A673 (cell line): ENCODE measurements at regions not wholly inside any gene's neighbourhood (a gene's known extent, or its start where the extent isn't known, plus 50 kb on each side); places are given as distances from the start of the nearest gene placed in this dataset.
A peak's percentile ranks its signal among the peaks of the same experiment; 100 is the strongest.

Experiments used
- BruUV-seq: library from RNA; stranded (reverse); fragments of 400-500 nt; replicated peaks from 2 replicates; lab custom pipeline; 2021; lab: Mats Ljungman, UMichigan
- CTCF ChIA-PET: fragments of 300-600 bp; sonication (Branson Sonifier 250); formaldehyde crosslinking; loops from one replicate; lab custom pipeline; 2022; ENCODE audit warnings: antibody characterized with exemption; lab: Charles Lee
- POLR2A ChIA-PET: fragments of 300-600 bp; sonication (Branson Sonifier 250); formaldehyde crosslinking; loops from one replicate; lab custom pipeline; 2022; ENCODE audit warnings: antibody characterized with exemption; ENCODE audit not compliant: low non-redundant PET; lab: Charles Lee
- DNase-seq: peaks from one replicate; pipeline ENCODE4 v3.0.0-alpha.2; 2015; ENCODE audit warnings: low spot score
- H3K27ac ChIP-seq: fragments of 200-600 bp; sonication (generic); 2 replicates; pipeline ENCODE4 v1.5.1; 2016; ENCODE audit warnings: mixed run types, low read depth, mild to moderate bottlenecking, mixed read lengths, antibody characterized with exemption, low read length; ENCODE audit not compliant: poor library complexity, severe bottlenecking
- H3K27me3 ChIP-seq: fragments of 200-600 bp; sonication (generic); replicated peaks from 2 replicates; pipeline ENCODE4 v1.6.1; 2017; ENCODE audit warnings: mixed run types, low read depth, mild to moderate bottlenecking, mixed read lengths, antibody characterized with exemption, low read length; ENCODE audit not compliant: insufficient read depth, poor library complexity
- H3K36me3 ChIP-seq: fragments of 200-600 bp; sonication (generic); 2 replicates; pipeline ENCODE4 v1.6.1; 2016; ENCODE audit warnings: mixed run types, mild to moderate bottlenecking, mixed read lengths, antibody characterized with exemption, low read length; ENCODE audit not compliant: insufficient read depth, poor library complexity, severe bottlenecking
- H3K4me1 ChIP-seq: fragments of 200-600 bp; sonication (generic); 2 replicates; pipeline ENCODE4 v1.6.1; 2017; ENCODE audit warnings: mixed run types, mild to moderate bottlenecking, mixed read lengths, antibody characterized with exemption, low read length; ENCODE audit not compliant: insufficient read depth, poor library complexity, severe bottlenecking
- H3K4me3 ChIP-seq: fragments of 200-600 bp; sonication (generic); 2 replicates; pipeline ENCODE4 v1.5.1; 2016; ENCODE audit warnings: low read depth, mixed run types, mild to moderate bottlenecking, mixed read lengths, low read length; ENCODE audit not compliant: poor library complexity, severe bottlenecking
- H3K9me3 ChIP-seq: fragments of 200-600 bp; sonication (generic); 2 replicates; pipeline ENCODE4 v1.6.1; 2016; ENCODE audit warnings: mixed run types, low read depth, mild to moderate bottlenecking, mixed read lengths, antibody characterized with exemption, low read length; ENCODE audit not compliant: poor library complexity, severe bottlenecking
- EZH2 ChIP-seq: fragments of 200-600 bp; sonication (generic); IDR thresholded peaks from 2 replicates; pipeline ENCODE4 v1.6.1; 2017; ENCODE audit warnings: borderline replicate concordance, low read depth, mild to moderate bottlenecking, mixed read lengths, antibody characterized with exemption, low read length; ENCODE audit not compliant: poor library complexity, severe bottlenecking
- intact Hi-C: fragments of 100-400 bp; cut with micrococcal nuclease; formaldehyde crosslinking; loops from one replicate; pipeline ENCODE4 v1.10.0; 2022; ENCODE audit not compliant: unreplicated experiment
- TF ChIP-seq, protein P1 (sequence below): fragments of 300-800, 200-600 bp; sonication (generic); conservative IDR thresholded peaks from 2 replicates; pipeline ENCODE4 v1.5.1; 2017; ENCODE audit warnings: low read depth, mild to moderate bottlenecking, antibody characterized with exemption, low read length, moderate library complexity, mixed read lengths

DNA sequence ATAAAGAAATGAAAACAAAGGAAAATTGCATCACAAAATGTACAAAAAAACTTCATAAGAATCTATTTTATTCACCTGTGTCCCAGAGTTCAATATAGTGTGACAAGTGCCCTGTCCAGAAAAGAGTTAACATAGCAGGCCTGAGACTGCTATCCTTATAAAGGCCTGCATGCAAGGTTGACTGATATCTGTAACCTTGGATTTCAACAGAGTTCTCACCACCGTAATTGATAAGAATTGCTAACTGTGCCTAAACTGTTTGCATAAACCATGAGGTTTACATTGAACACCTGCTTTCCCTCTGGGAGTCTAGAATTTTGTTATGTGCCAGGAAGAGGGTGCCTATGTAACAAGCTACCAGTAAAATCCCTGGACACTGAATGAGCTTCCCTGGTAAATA is 461.7 kb upstream of the DPH6 start:
- Histone ChIP-seq H3K4me1 (no peaks in the 10 kb centered on the region), H3K27ac (no peak overlapping the region), H3K4me3 (no peak overlapping the region), H3K36me3 (no peaks in the 10 kb centered on the region), H3K27me3 (no peaks in the 10 kb centered on the region), H3K9me3 (peaks cover 14% of the 10 kb centered on the region)
- DNase-seq = no peak
- TF ChIP-seq, protein P1, sequence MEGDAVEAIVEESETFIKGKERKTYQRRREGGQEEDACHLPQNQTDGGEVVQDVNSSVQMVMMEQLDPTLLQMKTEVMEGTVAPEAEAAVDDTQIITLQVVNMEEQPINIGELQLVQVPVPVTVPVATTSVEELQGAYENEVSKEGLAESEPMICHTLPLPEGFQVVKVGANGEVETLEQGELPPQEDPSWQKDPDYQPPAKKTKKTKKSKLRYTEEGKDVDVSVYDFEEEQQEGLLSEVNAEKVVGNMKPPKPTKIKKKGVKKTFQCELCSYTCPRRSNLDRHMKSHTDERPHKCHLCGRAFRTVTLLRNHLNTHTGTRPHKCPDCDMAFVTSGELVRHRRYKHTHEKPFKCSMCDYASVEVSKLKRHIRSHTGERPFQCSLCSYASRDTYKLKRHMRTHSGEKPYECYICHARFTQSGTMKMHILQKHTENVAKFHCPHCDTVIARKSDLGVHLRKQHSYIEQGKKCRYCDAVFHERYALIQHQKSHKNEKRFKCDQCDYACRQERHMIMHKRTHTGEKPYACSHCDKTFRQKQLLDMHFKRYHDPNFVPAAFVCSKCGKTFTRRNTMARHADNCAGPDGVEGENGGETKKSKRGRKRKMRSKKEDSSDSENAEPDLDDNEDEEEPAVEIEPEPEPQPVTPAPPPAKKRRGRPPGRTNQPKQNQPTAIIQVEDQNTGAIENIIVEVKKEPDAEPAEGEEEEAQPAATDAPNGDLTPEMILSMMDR = no peak
- no peak for TF ChIP-seq EZH2
- ChIA-PET CTCF (no interaction called here), POLR2A (no interaction called here)
- intact Hi-C loops = no loop called here
- BruUV-seq = no TSS peak

DNA sequence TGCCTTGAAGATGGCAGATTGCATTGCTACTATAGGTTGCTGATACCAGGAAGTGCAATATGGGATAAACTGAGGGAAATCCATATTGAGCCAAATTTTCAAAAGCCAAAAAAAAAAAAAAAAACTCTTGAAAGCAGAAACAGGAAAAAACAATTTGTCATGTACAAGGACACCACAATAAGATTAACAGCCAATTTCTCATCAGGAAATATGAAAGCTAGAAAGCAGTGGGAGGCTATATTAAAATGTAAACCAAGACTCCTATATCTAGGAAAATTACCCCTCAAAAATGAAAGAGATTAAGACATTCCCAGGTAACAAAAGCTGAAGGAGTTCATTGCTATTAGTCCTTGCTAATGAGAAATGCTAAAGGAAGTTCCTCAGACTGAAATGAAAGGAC is 462.8 kb upstream of the DPH6 start:
- Histone ChIP-seq H3K4me1 (no peaks in the 10 kb centered on the region), H3K27me3 (no peaks in the 10 kb centered on the region), H3K4me3 (no peak overlapping the region), H3K27ac (no peak overlapping the region), H3K9me3 (peaks cover 14% of the 10 kb centered on the region), H3K36me3 (no peaks in the 10 kb centered on the region)
- ChIA-PET CTCF (no interaction called here), POLR2A (no interaction called here)
- intact Hi-C loops = no loop called here
- BruUV-seq = no TSS peak
- TF ChIP-seq, protein P1 = no peak
- no peak for DNase-seq

DNA sequence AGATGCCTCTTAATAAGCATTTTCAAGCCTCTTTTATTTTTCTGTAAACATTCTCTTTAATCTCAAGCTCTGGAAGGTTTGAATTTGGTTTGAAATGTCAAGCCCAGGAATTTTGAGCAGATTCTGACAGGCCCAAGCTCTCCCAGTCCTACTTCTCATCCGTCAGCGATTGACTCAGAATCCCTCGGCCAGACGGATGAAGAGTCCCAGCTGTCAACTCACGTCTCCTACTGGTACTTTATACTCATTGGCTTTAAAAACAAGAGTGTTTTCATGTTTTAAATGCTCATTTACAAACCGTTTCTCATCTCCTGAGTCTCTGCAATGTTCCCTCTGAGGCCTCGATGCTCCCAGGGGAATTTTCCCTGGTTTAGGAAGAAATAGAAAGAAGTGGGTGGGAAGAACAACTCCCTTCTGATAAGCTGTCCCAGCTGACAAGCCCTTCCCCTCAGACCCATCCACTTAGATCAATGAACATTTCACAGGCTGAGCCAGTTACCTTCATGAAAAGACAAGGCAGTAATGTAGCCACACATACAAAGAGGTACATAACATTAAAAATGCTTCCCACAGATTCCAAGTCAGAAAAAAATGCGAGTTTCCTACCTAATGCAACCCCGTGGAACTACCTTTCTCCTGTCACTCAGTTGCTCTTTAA is 478.2 kb upstream of the DPH6 start:
- Histone ChIP-seq H3K36me3 (no peaks in the 10 kb centered on the region), H3K27ac (no peak overlapping the region), H3K27me3 (no peaks in the 10 kb centered on the region), H3K4me3 (no peak overlapping the region), H3K4me1 (peaks cover 6% of the 10 kb centered on the region), H3K9me3 (no peaks in the 10 kb centered on the region)
- ChIA-PET CTCF (no interaction called here), POLR2A (interaction anchor here (0.6 kb wide), 1 partner anchor 283 kb away, joined by 3 read pairs; no protein-coding TSS in a partner anchor)
- intact Hi-C loops = no loop called here
- BruUV-seq = no TSS peak
- TF ChIP-seq, protein P1 = no peak
- no peak for TF ChIP-seq EZH2
- peak; percentile 19 for DNase-seq
